ENCODE measurements at regions not wholly inside any gene's neighbourhood (a gene's known extent, or its start where the extent isn't known, plus 50 kb on each side); places are given as distances from the start of the nearest gene placed in this dataset.

DNA sequence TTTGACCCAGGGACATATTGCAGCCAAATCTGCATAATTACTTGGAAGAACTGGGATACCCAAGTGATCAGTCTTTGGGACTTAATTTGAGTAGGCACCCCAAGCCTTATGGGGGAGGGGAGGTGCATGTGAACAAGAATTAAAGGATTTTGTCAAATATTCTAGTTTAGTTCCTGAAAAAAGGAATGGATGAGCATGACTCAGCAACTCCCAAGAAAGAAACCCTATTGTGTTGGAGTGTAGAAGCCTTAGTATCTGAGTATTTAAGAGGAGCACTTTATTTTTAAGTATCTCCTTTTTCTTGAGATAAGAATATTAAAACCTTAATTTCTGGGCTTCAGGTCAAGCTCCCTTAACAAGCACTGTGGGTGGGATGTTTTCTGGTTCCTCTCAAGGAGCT lies 222.4 kb downstream of the CD47 start:
- no peak overlapping the region for H3K27ac ChIP-seq (ENCODE audit: low read depth, low read length)
- no peak overlapping the region for H3K4me3 ChIP-seq (ENCODE audit: low read depth, low read length)
- H3K9me3 ChIP-seq (ENCODE audit: control insufficient read depth, insufficient read depth, low read length): no peaks in the 10 kb centered on the region
- no peaks in the 10 kb centered on the region for H3K4me1 ChIP-seq (ENCODE audit: control insufficient read depth, insufficient read depth, low read length)
- H3K27me3 ChIP-seq (ENCODE audit: control insufficient read depth, insufficient read depth, low read length): no peaks in the 10 kb centered on the region
- no peaks in the 10 kb centered on the region for H3K36me3 ChIP-seq (ENCODE audit: control insufficient read depth, insufficient read depth, low read length)
- no peak for DNase-seq (ENCODE audit: low read depth in 4 of 6, low spot score in 6 of 6)

DNA sequence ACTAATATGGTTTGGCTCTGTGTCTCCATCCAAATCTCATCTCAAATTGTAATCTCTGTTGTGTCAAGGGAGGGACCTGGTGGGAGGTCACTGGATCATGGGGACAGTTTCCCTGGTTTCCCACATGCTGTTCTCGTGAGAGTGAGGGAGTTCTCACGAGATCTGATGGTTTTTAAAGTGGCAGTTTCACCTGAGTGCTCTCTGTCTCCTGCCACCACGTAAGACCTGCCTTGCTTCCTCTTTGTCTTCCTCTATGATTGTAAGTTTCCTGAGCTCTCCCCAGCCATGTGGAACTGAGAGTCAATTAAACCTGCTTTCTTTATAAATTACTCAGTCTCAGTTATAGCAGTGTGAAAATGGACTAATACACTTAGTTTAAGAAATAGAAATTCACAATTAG lies 228.9 kb downstream of the CD47 start:
- Histone ChIP-seq H3K27ac (ENCODE audit: low read depth, low read length) (no peak overlapping the region), H3K4me1 (ENCODE audit: control insufficient read depth, insufficient read depth, low read length) (no peaks in the 10 kb centered on the region), H3K36me3 (ENCODE audit: control insufficient read depth, insufficient read depth, low read length) (no peaks in the 10 kb centered on the region), H3K4me3 (ENCODE audit: low read depth, low read length) (no peak overlapping the region), H3K9me3 (ENCODE audit: control insufficient read depth, insufficient read depth, low read length) (no peaks in the 10 kb centered on the region), H3K27me3 (ENCODE audit: control insufficient read depth, insufficient read depth, low read length) (no peaks in the 10 kb centered on the region)
- WGBS (ENCODE audit: insufficient coverage): no CpG with 5 or more reads among the region's 3 CpGs
- DNase-seq (ENCODE audit: low read depth in 4 of 6, low spot score in 6 of 6): no peak

DNA sequence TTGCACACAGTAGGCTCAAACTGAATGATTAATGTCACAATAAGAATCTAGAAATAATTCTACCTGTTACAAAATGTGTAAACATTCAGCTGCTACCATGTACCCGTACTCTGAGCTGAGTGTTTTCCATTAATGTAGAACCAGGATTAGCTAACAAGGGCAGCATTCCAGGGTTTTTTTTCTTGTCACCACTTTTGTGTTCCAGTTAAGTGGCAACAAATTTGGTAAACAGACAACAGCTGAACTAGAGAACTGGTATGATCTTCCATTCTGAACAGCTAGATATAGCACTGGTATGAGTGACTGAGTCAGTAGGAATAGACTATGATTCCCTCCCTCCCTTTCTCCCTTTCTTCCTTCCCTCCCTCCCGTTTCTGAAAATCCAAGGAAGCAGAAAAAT lies 229.4 kb downstream of the CD47 start:
- Histone ChIP-seq H3K27ac (ENCODE audit: low read depth, low read length) (no peak overlapping the region), H3K9me3 (ENCODE audit: control insufficient read depth, insufficient read depth, low read length) (no peaks in the 10 kb centered on the region), H3K27me3 (ENCODE audit: control insufficient read depth, insufficient read depth, low read length) (no peaks in the 10 kb centered on the region), H3K4me1 (ENCODE audit: control insufficient read depth, insufficient read depth, low read length) (no peaks in the 10 kb centered on the region), H3K4me3 (ENCODE audit: low read depth, low read length) (no peak overlapping the region), H3K36me3 (ENCODE audit: control insufficient read depth, insufficient read depth, low read length) (no peaks in the 10 kb centered on the region)
- DNase-seq (ENCODE audit: low read depth in 4 of 6, low spot score in 6 of 6): no peak
- no CpG with 5 or more reads among the region's 2 CpGs for WGBS (ENCODE audit: insufficient coverage)

Data from spinal cord (tissue), 9 donors.